Right lobe of liver (tissue), 6 donors: ENCODE measurements at regions not wholly inside any gene's neighbourhood (a gene's known extent, or its start where the extent isn't known, plus 50 kb on each side); places are given as distances from the start of the nearest gene placed in this dataset.

Experiments
- ATAC-seq, 4 donors: fragments of 200-7000 bp; cut with Tn5 transposase; one replicate each; pipeline ENCODE4 v1.9.1; 2020; ENCODE audit warnings: mild to moderate bottlenecking in 4 of 4, moderate library complexity in 4 of 4
- DNase-seq, 3 donors: peaks; one replicate each; pipeline ENCODE4 v3.0.0-alpha.2; 2020
- H3K27ac ChIP-seq, 3 donors: fragments of 200-600 bp; one replicate each; pipeline ENCODE4 v1.8.0; 2022
- H3K27me3 ChIP-seq, 2 donors: fragments of 200-600 bp; one replicate each; pipeline ENCODE4 v1.8.0; 2022
- H3K36me3 ChIP-seq, 4 donors: fragments of 200-600 bp; sonication (generic) in 1 of 4; one replicate each; pipeline versions ENCODE4 v1.5.1 to v1.8.0; 2017 to 2022; ENCODE audit warnings: control low read depth in 1 of 4
- H3K4me1 ChIP-seq, 4 donors: fragments of 200-600 bp; sonication (generic) in 1 of 4; one replicate each; pipeline versions ENCODE4 v1.5.1 to v1.8.0; 2017 to 2022; ENCODE audit warnings: control low read depth in 1 of 4
- H3K4me3 ChIP-seq, 3 donors: fragments of 200-600 bp; one replicate each; pipeline ENCODE4 v1.8.0; 2022
- H3K9me3 ChIP-seq, 4 donors: fragments of 200-600 bp; sonication (generic) in 1 of 4; one replicate each; pipeline versions ENCODE4 v1.5.1 to v1.8.0; 2017 to 2022; ENCODE audit warnings: control low read depth in 1 of 4
- POLR2A ChIP-seq: fragments of 450-650 bp; IDR thresholded peaks from one replicate; pipeline ENCODE4 v1.6.1; 2017; ENCODE audit warnings: antibody characterized with exemption, mild to moderate bottlenecking
- WGBS: methylation state at CpG from one replicate; pipeline ENCODE4 v1.1.6; 2018; ENCODE audit warnings: low coverage, low lambda C conversion rate; ENCODE audit not compliant: insufficient coverage; ENCODE audit errors: missing lambda C conversion rate; 5-methylcytosine and 5-hydroxymethylcytosine counted together
- intact Hi-C, 2 donors: fragments of 100-400 bp; cut with DNase I; formaldehyde crosslinking; loops; one replicate each; pipeline versions ENCODE4 v1.11.2 to v1.14.1; 2022
- TF ChIP-seq, protein P1 (sequence below), 4 donors: fragments of 200-600 bp in 3 of 4; fragments of 450-650 bp in 1 of 4; IDR thresholded peaks; one replicate each; pipeline versions ENCODE4 v1.5.1 to v1.8.0; 2016 to 2022; ENCODE audit warnings: antibody characterized with exemption in 4 of 4, mild to moderate bottlenecking in 2 of 4
- donor health status: DM: no; HTN: yes; CAD: no.
- donor health status: DM: no; HTN: no; CAD: no.
- donor health status: DM: no; HTN: no; CAD: no.
- donor health status: DM: no; HTN: yes; CAD: no.
- donor health status: DM: no; HTN: yes; CAD: no.

DNA sequence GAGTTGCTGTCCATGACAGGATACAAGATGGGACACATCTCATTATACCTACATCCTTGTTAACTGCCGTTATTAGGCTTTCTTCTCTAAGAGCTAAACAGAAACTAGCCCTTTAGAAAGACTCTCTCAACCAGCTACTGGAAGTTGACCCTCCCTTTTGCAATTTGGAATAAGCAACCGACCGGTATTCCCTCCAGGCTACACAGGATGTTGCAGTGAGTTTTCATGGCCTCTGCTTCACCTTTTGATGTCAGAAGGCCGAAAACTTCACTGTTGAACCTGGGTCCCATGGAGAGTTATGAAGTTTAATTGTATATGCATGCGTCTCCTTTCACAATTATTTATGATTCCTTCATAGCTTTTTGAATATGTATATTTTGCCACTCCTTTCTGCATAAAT is 1042.5 kb upstream of the SPRY2 start:
- Histone ChIP-seq H3K27me3 (no peaks in the 10 kb centered on the region), H3K4me3 (no peak overlapping the region), H3K36me3 (no peaks in the 10 kb centered on the region), H3K9me3 (no peaks in the 10 kb centered on the region), H3K4me1 (no peaks in the 10 kb centered on the region), H3K27ac (no peak overlapping the region)
- ATAC-seq = no peak
- intact Hi-C loops = no loop called here
- no peak for DNase-seq
- 60% methylated on average over 5 of the region's 5 CpGs for WGBS
- TF ChIP-seq, protein P1, sequence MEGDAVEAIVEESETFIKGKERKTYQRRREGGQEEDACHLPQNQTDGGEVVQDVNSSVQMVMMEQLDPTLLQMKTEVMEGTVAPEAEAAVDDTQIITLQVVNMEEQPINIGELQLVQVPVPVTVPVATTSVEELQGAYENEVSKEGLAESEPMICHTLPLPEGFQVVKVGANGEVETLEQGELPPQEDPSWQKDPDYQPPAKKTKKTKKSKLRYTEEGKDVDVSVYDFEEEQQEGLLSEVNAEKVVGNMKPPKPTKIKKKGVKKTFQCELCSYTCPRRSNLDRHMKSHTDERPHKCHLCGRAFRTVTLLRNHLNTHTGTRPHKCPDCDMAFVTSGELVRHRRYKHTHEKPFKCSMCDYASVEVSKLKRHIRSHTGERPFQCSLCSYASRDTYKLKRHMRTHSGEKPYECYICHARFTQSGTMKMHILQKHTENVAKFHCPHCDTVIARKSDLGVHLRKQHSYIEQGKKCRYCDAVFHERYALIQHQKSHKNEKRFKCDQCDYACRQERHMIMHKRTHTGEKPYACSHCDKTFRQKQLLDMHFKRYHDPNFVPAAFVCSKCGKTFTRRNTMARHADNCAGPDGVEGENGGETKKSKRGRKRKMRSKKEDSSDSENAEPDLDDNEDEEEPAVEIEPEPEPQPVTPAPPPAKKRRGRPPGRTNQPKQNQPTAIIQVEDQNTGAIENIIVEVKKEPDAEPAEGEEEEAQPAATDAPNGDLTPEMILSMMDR (IDR thresholded peaks at IDR 0.05) = no peak
- TF ChIP-seq POLR2A = no peak

DNA sequence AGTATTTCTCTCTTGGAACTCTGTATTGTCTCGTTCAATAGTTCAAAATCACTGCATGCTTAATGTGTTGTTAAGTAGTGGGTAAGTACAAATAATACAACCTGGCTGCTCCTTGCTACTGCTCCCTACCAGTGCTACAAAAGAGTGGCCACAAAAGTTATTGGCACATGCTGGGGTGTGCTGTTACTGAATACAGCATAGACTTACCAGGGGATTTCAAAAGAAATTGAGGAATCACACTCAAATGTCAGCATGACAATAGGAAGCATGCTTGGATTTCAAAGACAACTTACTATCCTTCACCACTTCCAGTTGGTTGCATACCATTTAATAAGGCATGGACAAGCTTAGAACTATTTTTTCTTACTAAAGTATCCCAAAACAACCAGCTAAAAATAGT is 1041.3 kb upstream of the SPRY2 start:
- no peaks in the 10 kb centered on the region for H3K27me3 ChIP-seq
- no peak overlapping the region for H3K27ac ChIP-seq
- no peaks in the 10 kb centered on the region for H3K4me1 ChIP-seq
- H3K4me3 ChIP-seq = no peak overlapping the region
- no peak for DNase-seq
- no peak for ATAC-seq
- TF ChIP-seq, protein P1 (IDR thresholded peaks at IDR 0.05) = no peak
- TF ChIP-seq POLR2A = no peak
- intact Hi-C loops = no loop called here
- no peaks in the 10 kb centered on the region for H3K36me3 ChIP-seq
- no peaks in the 10 kb centered on the region for H3K9me3 ChIP-seq
- WGBS = 44% methylated on average over 1 of the region's 1 CpG

DNA sequence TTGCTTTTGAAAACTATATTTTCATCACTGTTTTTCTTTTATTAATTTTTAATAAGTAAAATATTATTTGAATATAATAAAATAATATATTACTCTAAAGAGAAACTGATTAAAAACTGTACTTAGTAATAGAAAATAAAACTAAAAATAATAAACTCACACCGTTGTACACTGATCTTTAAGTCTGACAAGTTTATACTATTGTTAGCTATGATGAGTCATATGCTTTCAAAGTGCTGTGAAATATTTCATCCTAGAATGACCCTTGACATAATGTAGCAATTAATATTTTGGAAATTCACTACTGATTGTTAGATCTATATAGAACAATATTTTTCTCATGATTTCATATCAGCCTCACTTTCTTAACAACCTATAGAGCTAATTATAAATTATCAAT is 1040.6 kb upstream of the SPRY2 start:
- Histone ChIP-seq H3K27me3 (no peaks in the 10 kb centered on the region), H3K36me3 (no peaks in the 10 kb centered on the region), H3K27ac (no peak overlapping the region), H3K4me1 (no peaks in the 10 kb centered on the region), H3K9me3 (no peaks in the 10 kb centered on the region), H3K4me3 (no peak overlapping the region)
- ATAC-seq (no peak), DNase-seq (no peak)
- TF ChIP-seq, protein P1 (IDR thresholded peaks at IDR 0.05) = no peak
- TF ChIP-seq POLR2A = no peak
- intact Hi-C loops = no loop called here
- WGBS = 61% methylated on average over 1 of the region's 1 CpG

DNA sequence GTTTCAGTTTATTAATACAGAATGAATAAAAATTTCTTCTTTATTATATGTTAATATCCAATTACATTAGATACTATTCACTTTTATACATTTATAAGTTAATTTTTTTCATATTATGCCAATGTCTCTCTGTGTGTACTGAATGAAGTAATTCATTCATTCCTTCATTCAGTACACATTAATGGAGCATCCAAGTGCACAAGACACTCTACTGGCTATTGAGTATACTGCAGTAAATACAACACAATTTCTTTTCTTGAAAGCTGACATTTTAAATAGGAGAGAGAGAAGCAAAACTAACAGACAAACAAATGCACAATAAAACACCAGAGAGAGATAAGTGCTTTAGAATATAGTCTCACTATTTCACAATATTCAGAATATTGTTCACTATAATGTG is 1038.3 kb upstream of the SPRY2 start:
- no peak for DNase-seq
- Histone ChIP-seq H3K4me1 (no peaks in the 10 kb centered on the region), H3K9me3 (no peaks in the 10 kb centered on the region), H3K4me3 (no peak overlapping the region), H3K27me3 (no peaks in the 10 kb centered on the region), H3K36me3 (no peaks in the 10 kb centered on the region), H3K27ac (no peak overlapping the region)
- intact Hi-C loops = no loop called here
- no peak for TF ChIP-seq POLR2A
- TF ChIP-seq, protein P1 (IDR thresholded peaks at IDR 0.05) = no peak
- ATAC-seq = no peak

DNA sequence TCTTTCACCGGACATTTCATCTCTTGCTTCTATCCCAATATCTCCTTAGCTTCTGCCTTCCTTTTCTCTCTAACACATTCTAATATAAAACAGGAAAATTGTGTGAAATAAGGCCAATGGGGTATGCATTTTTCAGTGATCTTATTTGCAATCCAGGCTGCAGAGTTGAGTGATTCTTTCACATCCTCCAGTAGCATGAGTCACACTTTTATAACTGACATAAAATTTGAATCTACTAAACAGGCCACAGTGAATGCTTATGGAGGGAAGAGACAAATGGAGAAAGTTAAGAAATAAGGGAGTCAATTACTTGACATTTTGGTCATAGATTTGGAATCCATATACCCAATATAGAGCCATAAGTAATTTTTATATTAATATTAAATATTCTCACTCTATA is 1037.0 kb upstream of the SPRY2 start:
- H3K4me3 ChIP-seq = no peak overlapping the region

More for the DNA sequence above, 1037.0 kb upstream of the SPRY2 start:
- no peaks in the 10 kb centered on the region for H3K36me3 ChIP-seq
- intact Hi-C loops = no loop called here
- no peak overlapping the region for H3K27ac ChIP-seq
- DNase-seq = no peak
- 58% methylated on average over 1 of the region's 1 CpG for WGBS
- no peaks in the 10 kb centered on the region for H3K27me3 ChIP-seq
- ATAC-seq = no peak
- H3K9me3 ChIP-seq = no peaks in the 10 kb centered on the region
- H3K4me1 ChIP-seq = no peaks in the 10 kb centered on the region
- TF ChIP-seq, protein P1 (IDR thresholded peaks at IDR 0.05) = no peak
- TF ChIP-seq POLR2A = no peak
